Activated CD8-positive, alpha-beta T cell treated with anti-CD3 and anti-CD28 coated beads for 36 hours (primary cell): ENCODE measurements at regions not wholly inside any gene's neighbourhood (a gene's known extent, or its start where the extent isn't known, plus 50 kb on each side); places are given as distances from the start of the nearest gene placed in this dataset.

Experiments
- ATAC-seq: fragments of 200-7000 bp; cut with Tn5 transposase; one replicate; pipeline ENCODE4 v1.10.0; 2021; ENCODE audit warnings: mild to moderate bottlenecking, moderate library complexity
- CTCF ChIA-PET: fragments of 350-600 bp; sonication (Branson Sonifier 250); formaldehyde crosslinking; loops from one replicate; lab custom pipeline; 2021; ENCODE audit warnings: antibody characterized with exemption; lab: Charles Lee
- POLR2A ChIA-PET: fragments of 350-600 bp; sonication (Branson Sonifier 250); formaldehyde crosslinking; loops from one replicate; lab custom pipeline; 2021; ENCODE audit warnings: antibody characterized with exemption; lab: Charles Lee
- DNase-seq: peaks from one replicate; pipeline ENCODE4 v3.0.0-alpha.2; 2020
- H3K27ac Mint-ChIP-seq: one replicate; pipeline ENCODE4 v1.8.0; 2021; ENCODE audit warnings: mild to moderate bottlenecking, mixed read lengths
- H3K27me3 Mint-ChIP-seq: one replicate; pipeline ENCODE4 v1.8.0; 2021; ENCODE audit warnings: mixed read lengths
- H3K36me3 Mint-ChIP-seq: one replicate; pipeline ENCODE4 v1.8.0; 2021; ENCODE audit warnings: low read depth, mixed read lengths
- H3K4me1 Mint-ChIP-seq: one replicate; pipeline ENCODE4 v1.8.0; 2021; ENCODE audit warnings: low read depth, mixed read lengths
- H3K4me3 Mint-ChIP-seq: one replicate; pipeline ENCODE4 v1.8.0; 2021; ENCODE audit warnings: mild to moderate bottlenecking, moderate library complexity, mixed read lengths
- H3K9me3 Mint-ChIP-seq: one replicate; pipeline ENCODE4 v1.8.0; 2021; ENCODE audit warnings: mixed read lengths
- intact Hi-C: fragments of 100-400 bp; cut with micrococcal nuclease; formaldehyde crosslinking; loops from one replicate; pipeline ENCODE4 v1.10.0; 2022
- TF ChIP-seq, protein P1 (sequence below): fragments of 200-600 bp; IDR thresholded peaks from one replicate; pipeline ENCODE4 v1.8.0; 2022; ENCODE audit warnings: antibody characterized with exemption, mild to moderate bottlenecking

DNA sequence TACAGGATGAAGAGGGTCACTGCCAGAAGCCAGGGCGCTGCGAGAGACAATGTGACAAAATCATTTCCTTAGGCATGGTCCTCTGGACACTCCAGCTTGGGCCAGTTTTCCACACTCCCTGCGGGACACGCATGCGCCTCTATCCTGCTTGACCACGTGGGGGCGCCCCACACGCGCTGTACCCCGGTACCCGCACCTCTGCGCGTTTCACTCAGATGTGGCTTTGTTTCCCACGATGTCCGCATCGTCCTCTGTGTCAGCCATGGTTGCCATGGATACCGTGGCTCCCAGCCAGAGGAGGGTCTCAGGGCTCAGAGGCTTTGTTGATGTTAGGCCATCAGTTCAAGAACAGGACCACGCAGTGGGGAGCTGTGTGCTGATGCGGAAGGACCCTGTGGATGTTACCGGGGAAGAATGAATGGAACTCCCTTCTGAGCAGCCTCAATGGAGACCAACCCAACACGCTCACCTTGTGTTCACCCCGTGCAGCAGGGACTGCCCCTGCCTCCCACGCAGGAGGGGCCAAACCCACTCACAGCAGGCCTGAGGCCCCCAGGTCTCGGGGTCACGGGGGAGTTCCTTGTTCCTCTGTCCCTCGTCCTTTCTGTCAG is 65.8 kb upstream of the SLC22A11 start:
- DNase-seq (peak; percentile 54), ATAC-seq (peak; percentile 74)
- H3K4me3 Mint-ChIP-seq, result no peak overlapping the region
- intact Hi-C loops, result loop anchor here (5.0 kb wide), 1 partner anchor 152 kb away; no protein-coding TSS in a partner anchor
- TF ChIP-seq, protein P1, sequence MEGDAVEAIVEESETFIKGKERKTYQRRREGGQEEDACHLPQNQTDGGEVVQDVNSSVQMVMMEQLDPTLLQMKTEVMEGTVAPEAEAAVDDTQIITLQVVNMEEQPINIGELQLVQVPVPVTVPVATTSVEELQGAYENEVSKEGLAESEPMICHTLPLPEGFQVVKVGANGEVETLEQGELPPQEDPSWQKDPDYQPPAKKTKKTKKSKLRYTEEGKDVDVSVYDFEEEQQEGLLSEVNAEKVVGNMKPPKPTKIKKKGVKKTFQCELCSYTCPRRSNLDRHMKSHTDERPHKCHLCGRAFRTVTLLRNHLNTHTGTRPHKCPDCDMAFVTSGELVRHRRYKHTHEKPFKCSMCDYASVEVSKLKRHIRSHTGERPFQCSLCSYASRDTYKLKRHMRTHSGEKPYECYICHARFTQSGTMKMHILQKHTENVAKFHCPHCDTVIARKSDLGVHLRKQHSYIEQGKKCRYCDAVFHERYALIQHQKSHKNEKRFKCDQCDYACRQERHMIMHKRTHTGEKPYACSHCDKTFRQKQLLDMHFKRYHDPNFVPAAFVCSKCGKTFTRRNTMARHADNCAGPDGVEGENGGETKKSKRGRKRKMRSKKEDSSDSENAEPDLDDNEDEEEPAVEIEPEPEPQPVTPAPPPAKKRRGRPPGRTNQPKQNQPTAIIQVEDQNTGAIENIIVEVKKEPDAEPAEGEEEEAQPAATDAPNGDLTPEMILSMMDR, result peak; percentile 83
- no peaks in the 10 kb centered on the region for H3K36me3 Mint-ChIP-seq
- ChIA-PET POLR2A (no interaction called here), CTCF (interaction anchor here (1.0 to 3.8 kb wide), 7 partner anchors 12 to 228 kb away, joined by 3 to 11 read pairs (median 4); no protein-coding TSS in a partner anchor)
- H3K4me1 Mint-ChIP-seq, result peaks cover 3% of the 10 kb centered on the region
- H3K27ac Mint-ChIP-seq, result no peak overlapping the region
- peaks cover 28% of the 10 kb centered on the region for H3K27me3 Mint-ChIP-seq
- no peaks in the 10 kb centered on the region for H3K9me3 Mint-ChIP-seq

DNA sequence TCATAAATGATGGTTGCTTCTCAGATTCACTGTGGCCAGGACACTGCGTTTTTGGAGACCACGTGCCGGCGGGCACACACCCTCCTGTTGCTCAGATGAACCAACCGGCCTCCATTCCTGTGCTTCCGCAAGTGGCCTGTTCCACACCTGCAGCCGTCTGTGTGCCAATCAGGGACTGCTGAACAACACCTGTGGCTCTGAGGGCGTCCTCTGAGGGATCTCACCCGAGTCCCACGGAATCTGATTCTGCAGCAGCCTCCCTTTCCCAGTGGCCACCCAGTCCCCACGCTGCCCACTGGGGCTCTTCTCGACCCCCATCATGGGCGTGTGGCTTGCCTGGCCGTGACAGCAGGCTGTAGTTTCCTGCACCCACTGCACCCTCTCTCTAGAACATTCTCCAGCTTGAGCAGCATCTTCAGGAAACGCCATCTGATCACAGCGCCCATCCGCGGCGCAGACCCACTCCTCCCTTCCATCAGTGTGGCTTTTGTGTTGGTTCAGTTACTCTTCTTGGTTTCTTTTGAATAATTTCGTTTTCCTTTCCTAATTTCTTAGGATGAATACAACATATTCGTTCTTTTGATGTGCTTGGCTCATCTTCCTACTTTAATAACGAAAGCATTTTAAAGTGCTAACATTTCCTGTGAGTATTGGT is 65.1 kb upstream of the SLC22A11 start:
- H3K27ac Mint-ChIP-seq, result no peak overlapping the region
- TF ChIP-seq, protein P1, result no peak
- peaks cover 3% of the 10 kb centered on the region for H3K4me1 Mint-ChIP-seq
- H3K9me3 Mint-ChIP-seq, result no peaks in the 10 kb centered on the region
- ATAC-seq (no peak), DNase-seq (no peak)
- CTCF ChIA-PET, result interaction anchor here (1.0 to 2.1 kb wide), 4 partner anchors 13 to 227 kb away, joined by 3 to 7 read pairs (median 4); no protein-coding TSS in a partner anchor
- no peaks in the 10 kb centered on the region for H3K36me3 Mint-ChIP-seq
- H3K27me3 Mint-ChIP-seq, result peaks cover 25% of the 10 kb centered on the region
- intact Hi-C loops, result loop anchor here (5.0 kb wide), 1 partner anchor 152 kb away; no protein-coding TSS in a partner anchor
- H3K4me3 Mint-ChIP-seq, result no peak overlapping the region
- POLR2A ChIA-PET, result no interaction called here

DNA sequence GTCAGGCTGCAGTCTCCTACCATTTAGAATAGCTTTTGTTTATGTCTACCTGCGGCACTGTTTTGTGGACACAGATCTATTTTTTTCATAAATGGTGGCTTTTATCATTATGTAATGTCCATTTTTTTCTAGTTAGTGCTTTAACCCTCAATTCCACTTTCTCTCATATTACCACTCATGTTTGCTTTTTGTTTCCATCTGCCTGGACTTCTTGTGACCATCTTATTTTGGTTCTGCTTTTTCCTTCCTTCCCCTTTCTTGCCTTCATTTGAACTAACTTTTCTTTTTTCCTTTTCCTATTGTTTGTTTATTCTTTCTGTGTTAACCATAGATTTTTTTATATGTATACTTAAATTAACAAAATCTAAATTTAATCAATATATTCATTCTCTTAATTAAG is 63.2 kb upstream of the SLC22A11 start:
- ChIA-PET POLR2A (no interaction called here), CTCF (interaction anchor here (2.1 kb wide), 1 partner anchor 43 kb away, joined by 8 read pairs; no protein-coding TSS in a partner anchor)
- ATAC-seq (no peak), DNase-seq (no peak)
- Mint-ChIP-seq H3K27me3 (peaks cover 25% of the 10 kb centered on the region), H3K9me3 (no peaks in the 10 kb centered on the region), H3K4me1 (peaks cover 3% of the 10 kb centered on the region), H3K4me3 (no peak overlapping the region), H3K27ac (no peak overlapping the region), H3K36me3 (no peaks in the 10 kb centered on the region)
- intact Hi-C loops, result loop anchor here (5.0 kb wide), 1 partner anchor 150 kb away; no protein-coding TSS in a partner anchor
- TF ChIP-seq, protein P1, result no peak

DNA sequence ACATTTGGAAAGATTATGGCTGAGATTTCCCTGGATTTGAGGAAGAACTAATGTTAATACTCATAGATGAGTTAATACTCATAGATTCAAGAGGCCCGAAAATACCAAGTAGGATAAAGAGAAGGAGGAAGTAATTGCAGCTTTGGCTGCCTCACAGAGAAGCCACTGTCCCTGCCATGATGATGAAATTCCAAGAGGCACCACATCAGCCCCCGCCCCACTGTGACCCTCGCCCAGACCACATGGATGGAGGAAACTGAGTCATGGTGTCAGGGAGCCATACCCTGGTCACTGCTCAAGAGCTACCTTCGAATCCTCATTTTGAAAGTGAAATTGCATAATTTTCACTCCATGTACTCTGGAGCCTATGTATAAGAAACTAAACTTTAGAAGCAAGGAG is 57.6 kb upstream of the SLC22A11 start:
- CTCF ChIA-PET, result interaction anchor here (1.2 kb wide), 1 partner anchor 49 kb away, joined by 3 read pairs; no protein-coding TSS in a partner anchor

More for the DNA sequence above, 57.6 kb upstream of the SLC22A11 start:
- Mint-ChIP-seq H3K9me3 (no peaks in the 10 kb centered on the region), H3K36me3 (no peaks in the 10 kb centered on the region), H3K4me3 (no peak overlapping the region), H3K27me3 (peaks cover 11% of the 10 kb centered on the region), H3K27ac (no peak overlapping the region), H3K4me1 (no peaks in the 10 kb centered on the region)
- intact Hi-C loops, result no loop called here
- POLR2A ChIA-PET, result interaction anchor here (1.3 kb wide), 1 partner anchor 14 kb away, joined by 3 read pairs; no protein-coding TSS in a partner anchor
- no peak for ATAC-seq
- TF ChIP-seq, protein P1, result no peak
- no peak for DNase-seq
